Ammon's horn (tissue), 1 donor: ENCODE measurements at regions not wholly inside any gene's neighbourhood (a gene's known extent, or its start where the extent isn't known, plus 50 kb on each side); places are given as distances from the start of the nearest gene placed in this dataset.
"Not testable (repeated sequence)": the region's sequence is repeated elsewhere in the genome, so short reads cannot be mapped to it uniquely, and the experiment has no call there.

Source experiments
- DNase-seq: peaks from one replicate; pipeline ENCODE4 v3.0.0-alpha.2; 2016; ENCODE audit warnings: low spot score

DNA sequence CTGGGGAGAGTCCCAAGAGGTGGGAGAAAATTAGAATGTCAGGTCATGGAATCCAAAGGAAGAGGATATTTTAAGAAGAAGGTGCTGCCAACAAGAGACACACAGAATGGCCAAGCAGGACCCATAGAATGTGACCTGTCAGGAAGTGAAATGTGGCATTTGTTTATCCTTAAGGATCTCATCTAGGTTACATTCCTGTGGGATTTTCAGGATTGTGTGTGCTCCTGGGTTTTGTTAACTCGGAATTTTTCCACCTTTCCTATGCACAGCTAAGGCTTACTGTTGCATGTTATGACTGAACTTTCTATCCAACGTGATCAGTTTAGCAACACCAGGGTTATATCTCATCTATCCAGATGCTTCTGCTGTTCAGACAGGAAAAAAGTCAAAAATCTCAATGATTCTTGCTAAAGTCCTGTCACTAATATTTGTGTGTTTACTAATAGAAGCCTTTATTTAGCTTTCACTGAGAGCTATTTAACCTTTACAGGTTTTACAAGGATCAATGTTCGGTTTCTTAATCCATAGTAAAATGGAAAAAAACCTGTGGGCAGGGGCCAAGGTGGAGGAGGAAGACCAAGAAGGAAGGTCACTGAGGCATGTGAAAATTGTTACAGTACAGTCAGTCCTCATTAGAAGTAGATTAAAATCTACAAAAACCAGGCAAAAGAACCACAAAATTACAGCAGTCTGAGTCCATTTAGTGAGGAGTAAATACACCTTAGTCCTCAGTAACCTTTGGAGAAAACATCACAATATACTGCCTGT lies 437.8 kb upstream of the NPVF start:
- no peak for DNase-seq

DNA sequence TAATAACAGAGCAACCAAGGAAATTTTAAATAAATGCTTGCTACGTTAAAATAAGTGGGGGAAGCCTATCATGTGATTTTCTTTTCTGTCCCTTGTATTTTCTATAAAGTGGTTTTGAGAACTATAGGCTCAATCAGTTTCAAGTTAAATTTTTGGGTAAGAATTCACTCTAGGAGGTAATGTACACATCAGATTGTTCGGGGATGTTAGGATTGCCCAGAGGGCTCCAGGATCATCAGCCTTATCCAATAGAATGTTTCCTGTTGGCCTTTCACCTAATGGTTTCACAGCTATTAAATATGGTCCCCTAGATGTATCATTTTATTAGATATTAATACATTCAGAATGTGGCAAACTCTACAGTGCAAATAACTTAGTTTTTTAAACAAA lies 438.4 kb upstream of the NPVF start:
- DNase-seq, result no peak

GRCh38 chr7:25669281-25669781 lies 441.0 kb upstream of the NPVF start:
- DNase-seq, result peak; percentile 7

- peak; percentile 12 for DNase-seq
Observed at GRCh38 chr7:25669961-25670841, 441.9 kb upstream of the NPVF start.

- no peak for DNase-seq
Observed at GRCh38 chr7:25671111-25671510, 442.8 kb upstream of the NPVF start.

DNA sequence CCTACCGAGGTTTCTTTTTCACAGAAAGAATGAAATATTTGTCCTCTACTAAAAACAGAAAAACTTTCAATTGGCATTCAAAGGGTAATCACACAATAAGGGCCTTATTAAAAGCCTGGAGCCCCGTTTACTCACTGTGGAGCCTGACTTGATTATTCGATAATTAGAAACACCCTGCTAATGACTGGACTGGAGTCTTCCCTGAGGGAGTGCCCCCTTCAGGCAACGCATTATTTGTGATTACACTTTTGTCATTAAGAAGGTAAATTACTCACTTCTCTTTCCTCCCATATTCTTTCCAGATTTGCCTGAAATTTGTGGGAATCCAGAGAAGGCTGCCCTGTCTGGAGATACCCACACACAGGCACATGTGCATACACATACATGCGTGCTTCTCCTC lies 444.2 kb upstream of the NPVF start:
- DNase-seq, result peak; percentile 7

- DNase-seq, result no peak
Observed at GRCh38 chr7:25675789-25676474, 447.6 kb upstream of the NPVF start.

DNA sequence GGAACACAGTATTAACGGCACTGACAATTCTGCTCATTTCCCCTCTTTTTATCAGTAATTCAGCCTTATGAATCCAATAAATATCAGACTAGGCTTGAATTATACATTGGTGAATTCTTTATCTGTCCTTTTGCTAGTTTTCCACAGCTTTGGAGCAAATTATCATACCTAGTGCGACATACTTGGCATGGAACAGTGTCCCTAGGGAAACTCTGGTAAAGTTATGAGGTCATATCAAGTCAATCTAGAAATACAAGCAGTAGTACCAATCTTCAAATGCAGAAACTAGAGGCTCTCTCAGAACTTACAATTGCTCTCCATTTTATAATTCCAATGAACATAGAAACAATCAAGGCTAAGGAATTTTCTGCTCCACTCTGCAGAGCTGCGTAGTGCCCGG lies 449.3 kb upstream of the NPVF start:
- no peak for DNase-seq

DNA sequence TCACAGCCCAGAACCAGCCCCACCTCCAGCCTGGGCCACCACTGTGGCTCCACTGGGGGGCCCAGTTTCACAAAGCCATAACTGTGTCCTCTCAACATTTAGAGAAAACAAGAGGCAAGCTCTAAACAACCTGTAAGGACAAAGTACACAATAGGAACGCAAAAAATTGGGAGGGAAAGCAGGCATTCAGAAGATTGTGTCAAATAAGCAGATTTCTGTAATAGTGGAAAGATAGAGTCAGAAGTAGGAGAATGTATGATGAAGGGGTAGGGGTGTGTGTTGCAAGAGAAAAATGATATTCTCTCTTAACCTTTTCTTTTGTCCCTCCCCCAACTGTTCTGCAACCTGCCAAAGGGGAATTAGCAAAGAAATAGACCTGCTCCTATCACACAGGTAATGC lies 449.9 kb upstream of the NPVF start:
- no peak for DNase-seq

- DNase-seq, result no peak
Observed at GRCh38 chr7:25680636-25681035, 452.4 kb upstream of the NPVF start.

- no peak for DNase-seq
Observed at GRCh38 chr7:25684360-25684759, 456.1 kb upstream of the NPVF start.

- DNase-seq, result no peak
Observed at GRCh38 chr7:25686493-25686892, 458.2 kb upstream of the NPVF start.

DNA sequence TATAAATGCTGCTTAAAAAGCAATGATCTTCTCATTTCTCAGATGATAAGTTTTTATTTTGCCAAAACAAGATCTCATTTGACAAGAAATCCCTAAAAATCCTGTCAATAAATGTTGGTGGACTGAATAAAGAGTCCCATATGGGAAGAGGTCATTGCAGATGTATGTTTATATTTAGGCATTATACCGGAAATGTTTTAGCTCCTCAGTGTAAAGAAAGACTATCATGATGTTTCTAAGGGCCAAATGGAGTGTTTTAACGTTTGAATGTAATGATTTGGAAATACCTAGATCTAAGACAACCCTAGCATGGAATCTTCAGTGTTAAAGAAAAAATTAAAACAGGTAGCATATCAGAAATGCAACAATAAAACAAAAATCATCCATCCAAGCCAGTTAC lies 457.8 kb upstream of the NFE2L3 start:
- DNase-seq, result no peak

DNA sequence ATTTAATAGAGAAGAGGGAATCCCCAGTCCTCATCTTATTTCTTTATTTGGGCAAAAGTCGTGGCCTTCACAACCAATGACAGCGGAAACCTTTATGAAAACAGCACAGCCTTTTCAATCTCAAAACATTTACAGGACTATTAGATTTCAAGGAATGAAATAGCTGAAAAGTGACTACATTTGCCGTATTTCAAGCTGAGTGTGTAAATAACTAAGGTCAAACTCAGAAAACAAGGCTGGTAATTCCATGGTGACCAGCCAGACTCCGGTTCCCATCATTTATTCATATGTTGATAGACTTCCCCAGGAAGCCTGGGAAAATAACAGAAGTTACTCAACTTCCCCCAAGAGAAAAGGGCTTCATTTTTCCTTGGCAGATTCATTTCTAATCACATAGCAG lies 457.3 kb upstream of the NFE2L3 start:
- no peak for DNase-seq

GRCh38 chr7:25696571-25696970 lies 455.4 kb upstream of the NFE2L3 start:
- no peak for DNase-seq

GRCh38 chr7:25698451-25699113 lies 453.4 kb upstream of the NFE2L3 start:
- no peak for DNase-seq

DNA sequence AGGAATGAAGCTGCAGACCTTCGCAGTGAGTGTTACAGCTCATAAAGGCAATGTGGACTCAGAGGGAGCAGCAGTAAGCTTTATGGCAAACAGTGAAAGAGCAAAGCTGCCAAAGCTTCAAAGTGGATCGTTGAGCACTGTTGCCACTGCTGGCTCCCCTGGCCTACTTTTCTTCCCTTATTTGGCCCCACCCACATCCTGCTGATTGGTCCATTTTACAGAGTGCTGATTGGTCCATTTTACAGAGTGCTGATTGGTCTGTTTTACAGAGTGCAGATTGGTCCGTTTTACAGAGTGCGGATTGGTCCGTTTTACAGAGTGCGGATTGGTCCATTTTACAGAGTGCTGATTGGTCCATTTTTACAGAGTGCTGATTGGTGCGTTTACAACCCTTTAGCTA lies 451.9 kb upstream of the NFE2L3 start:
- DNase-seq, result not testable (repeated sequence)

- DNase-seq, result no peak
Observed at GRCh38 chr7:25704413-25704812, 447.6 kb upstream of the NFE2L3 start.

DNA sequence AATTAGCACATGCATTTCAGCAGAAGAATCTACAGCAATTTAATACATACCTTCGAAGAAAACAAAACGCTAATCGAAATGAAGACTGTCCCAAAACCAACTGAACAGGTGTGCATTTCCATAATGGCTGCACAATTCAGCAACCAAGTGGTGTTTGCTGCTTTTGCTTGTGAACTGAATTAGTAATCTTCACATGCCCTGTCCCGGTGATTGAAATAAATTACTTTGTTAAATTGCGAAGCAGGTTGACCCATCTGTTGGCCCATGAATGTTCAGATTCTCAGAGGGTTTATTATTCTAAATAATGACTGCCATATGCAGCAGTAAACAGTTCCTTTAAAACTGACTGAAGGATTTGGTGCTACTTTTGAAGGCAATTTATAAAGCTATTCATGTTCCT lies 445.2 kb upstream of the NFE2L3 start:
- DNase-seq, result no peak

GRCh38 chr7:25707768-25708620 lies 444.0 kb upstream of the NFE2L3 start:
- no peak for DNase-seq

DNA sequence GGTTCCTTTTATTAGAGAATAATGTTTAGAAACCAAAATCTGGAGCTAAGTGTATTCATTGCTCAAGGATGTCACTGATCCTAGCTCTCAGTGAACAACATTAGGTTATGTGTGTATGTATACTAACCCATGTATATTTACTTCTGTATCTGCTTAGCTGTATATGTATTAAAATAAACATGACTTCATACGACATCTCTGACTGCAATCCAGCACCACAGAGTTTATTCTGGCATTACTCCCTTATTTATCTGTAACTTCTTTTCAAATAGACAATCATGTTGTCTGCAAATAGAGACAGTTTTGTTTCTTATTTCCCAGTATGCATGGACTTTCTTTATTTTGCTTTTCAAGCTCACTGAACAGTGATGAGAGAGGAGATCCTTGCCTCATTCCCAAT lies 441.0 kb upstream of the NFE2L3 start:
- no peak for DNase-seq
